ENCODE measurements at regions not wholly inside any gene's neighbourhood (a gene's known extent, or its start where the extent isn't known, plus 50 kb on each side); places are given as distances from the start of the nearest gene placed in this dataset.

DNA sequence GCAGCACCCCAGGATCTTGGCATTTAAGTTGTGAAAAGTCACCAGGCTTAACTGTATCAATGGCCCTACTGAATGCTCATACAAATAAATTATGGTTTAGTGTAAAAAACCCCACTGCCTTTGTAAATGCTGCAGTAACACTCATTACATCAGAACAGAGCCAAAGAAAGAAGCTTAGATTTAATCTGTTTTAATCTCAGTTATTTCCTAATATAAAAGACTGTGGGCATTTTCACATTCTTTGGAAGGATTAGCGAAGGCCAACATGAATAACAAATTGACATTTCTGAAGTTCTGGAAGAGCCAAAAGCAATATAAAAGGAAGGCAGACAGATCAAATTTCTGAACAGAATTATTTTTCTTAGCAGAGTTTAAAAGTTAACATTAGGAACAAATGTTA is 140.0 kb upstream of the HCCS start:
- H3K27me3 Mint-ChIP-seq (ENCODE audit: unreplicated experiment): no peaks in the 10 kb centered on the region
- H3K4me3 Mint-ChIP-seq (ENCODE audit: low read depth, unreplicated experiment): no peak overlapping the region
- no peak for DNase-seq
- no peaks in the 10 kb centered on the region for H3K36me3 Mint-ChIP-seq (ENCODE audit: insufficient read depth, unreplicated experiment)
- intact Hi-C loops (cut with micrococcal nuclease; ENCODE audit: unreplicated experiment): no loop called here
- TF ChIP-seq, protein P1, sequence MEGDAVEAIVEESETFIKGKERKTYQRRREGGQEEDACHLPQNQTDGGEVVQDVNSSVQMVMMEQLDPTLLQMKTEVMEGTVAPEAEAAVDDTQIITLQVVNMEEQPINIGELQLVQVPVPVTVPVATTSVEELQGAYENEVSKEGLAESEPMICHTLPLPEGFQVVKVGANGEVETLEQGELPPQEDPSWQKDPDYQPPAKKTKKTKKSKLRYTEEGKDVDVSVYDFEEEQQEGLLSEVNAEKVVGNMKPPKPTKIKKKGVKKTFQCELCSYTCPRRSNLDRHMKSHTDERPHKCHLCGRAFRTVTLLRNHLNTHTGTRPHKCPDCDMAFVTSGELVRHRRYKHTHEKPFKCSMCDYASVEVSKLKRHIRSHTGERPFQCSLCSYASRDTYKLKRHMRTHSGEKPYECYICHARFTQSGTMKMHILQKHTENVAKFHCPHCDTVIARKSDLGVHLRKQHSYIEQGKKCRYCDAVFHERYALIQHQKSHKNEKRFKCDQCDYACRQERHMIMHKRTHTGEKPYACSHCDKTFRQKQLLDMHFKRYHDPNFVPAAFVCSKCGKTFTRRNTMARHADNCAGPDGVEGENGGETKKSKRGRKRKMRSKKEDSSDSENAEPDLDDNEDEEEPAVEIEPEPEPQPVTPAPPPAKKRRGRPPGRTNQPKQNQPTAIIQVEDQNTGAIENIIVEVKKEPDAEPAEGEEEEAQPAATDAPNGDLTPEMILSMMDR (IDR thresholded peaks at IDR 0.05; ENCODE audit: unreplicated experiment): no peak
- H3K9me3 Mint-ChIP-seq (ENCODE audit: low read depth, unreplicated experiment): no peaks in the 10 kb centered on the region
- CTCF ChIA-PET: interaction anchor here (0.6 kb wide), 1 partner anchor 52 kb away, joined by 3 read pairs; no protein-coding TSS in a partner anchor
- no TSS peak for BruUV-seq (replicated peaks)
- no peak overlapping the region for H3K27ac Mint-ChIP-seq (ENCODE audit: unreplicated experiment)
- no peaks in the 10 kb centered on the region for H3K4me1 Mint-ChIP-seq (ENCODE audit: low read depth, unreplicated experiment)

DNA sequence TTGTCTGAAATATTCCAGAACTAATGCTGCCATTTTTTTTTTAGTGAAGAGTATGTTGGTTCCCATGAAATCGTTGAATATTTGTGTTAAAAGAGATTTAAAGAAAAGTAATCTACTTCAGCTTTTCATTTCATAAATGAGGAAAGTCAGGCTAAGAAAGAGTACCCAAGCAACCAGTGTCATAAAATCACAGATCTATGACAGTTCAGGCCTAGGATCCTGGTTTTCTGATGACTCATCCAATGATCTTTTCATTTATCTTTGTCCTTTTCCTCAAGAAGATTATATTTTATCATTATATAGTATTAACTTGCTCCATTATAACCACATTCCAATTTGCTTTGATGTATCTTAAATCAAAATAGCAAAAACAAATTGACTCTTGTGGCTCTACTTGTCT is 139.4 kb upstream of the HCCS start:
- H3K27me3 Mint-ChIP-seq (ENCODE audit: unreplicated experiment): no peaks in the 10 kb centered on the region
- CTCF ChIA-PET: interaction anchor here (0.6 kb wide), 1 partner anchor 53 kb away, joined by 3 read pairs; no protein-coding TSS in a partner anchor
- intact Hi-C loops (cut with micrococcal nuclease; ENCODE audit: unreplicated experiment): no loop called here
- no peaks in the 10 kb centered on the region for H3K36me3 Mint-ChIP-seq (ENCODE audit: insufficient read depth, unreplicated experiment)
- no peak overlapping the region for H3K4me3 Mint-ChIP-seq (ENCODE audit: low read depth, unreplicated experiment)
- no TSS peak for BruUV-seq (replicated peaks)
- H3K27ac Mint-ChIP-seq (ENCODE audit: unreplicated experiment): no peak overlapping the region
- no peaks in the 10 kb centered on the region for H3K9me3 Mint-ChIP-seq (ENCODE audit: low read depth, unreplicated experiment)
- TF ChIP-seq, protein P1 (IDR thresholded peaks at IDR 0.05; ENCODE audit: unreplicated experiment): no peak
- no peaks in the 10 kb centered on the region for H3K4me1 Mint-ChIP-seq (ENCODE audit: low read depth, unreplicated experiment)
- DNase-seq: no peak

DNA sequence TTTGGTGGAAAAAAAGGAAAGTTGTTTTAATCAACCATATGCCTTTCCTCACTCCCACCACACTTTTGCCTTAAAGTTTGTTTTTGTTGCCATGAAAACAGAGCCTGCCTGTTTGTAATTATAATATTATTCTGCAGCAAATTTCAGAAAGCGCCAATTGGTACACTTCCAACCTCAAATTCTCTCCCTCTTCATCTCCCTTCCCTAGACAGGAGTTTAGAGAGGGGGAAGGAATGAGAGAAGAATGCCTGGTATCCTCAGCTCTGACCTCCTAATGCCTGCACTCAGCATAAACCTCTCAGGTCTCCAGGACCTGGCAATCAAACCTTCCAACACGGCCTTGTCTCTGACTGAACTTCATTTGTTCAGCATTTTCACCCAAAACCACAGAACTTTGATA is 138.4 kb upstream of the HCCS start:
- no peaks in the 10 kb centered on the region for H3K4me1 Mint-ChIP-seq (ENCODE audit: low read depth, unreplicated experiment)
- TF ChIP-seq, protein P1 (IDR thresholded peaks at IDR 0.05; ENCODE audit: unreplicated experiment): no peak
- H3K4me3 Mint-ChIP-seq (ENCODE audit: low read depth, unreplicated experiment): no peak overlapping the region
- no TSS peak for BruUV-seq (replicated peaks)
- CTCF ChIA-PET: no interaction called here
- H3K36me3 Mint-ChIP-seq (ENCODE audit: insufficient read depth, unreplicated experiment): no peaks in the 10 kb centered on the region
- H3K27me3 Mint-ChIP-seq (ENCODE audit: unreplicated experiment): no peaks in the 10 kb centered on the region
- H3K9me3 Mint-ChIP-seq (ENCODE audit: low read depth, unreplicated experiment): no peaks in the 10 kb centered on the region
- intact Hi-C loops (cut with micrococcal nuclease; ENCODE audit: unreplicated experiment): no loop called here
- H3K27ac Mint-ChIP-seq (ENCODE audit: unreplicated experiment): no peak overlapping the region
- no peak for DNase-seq

DNA sequence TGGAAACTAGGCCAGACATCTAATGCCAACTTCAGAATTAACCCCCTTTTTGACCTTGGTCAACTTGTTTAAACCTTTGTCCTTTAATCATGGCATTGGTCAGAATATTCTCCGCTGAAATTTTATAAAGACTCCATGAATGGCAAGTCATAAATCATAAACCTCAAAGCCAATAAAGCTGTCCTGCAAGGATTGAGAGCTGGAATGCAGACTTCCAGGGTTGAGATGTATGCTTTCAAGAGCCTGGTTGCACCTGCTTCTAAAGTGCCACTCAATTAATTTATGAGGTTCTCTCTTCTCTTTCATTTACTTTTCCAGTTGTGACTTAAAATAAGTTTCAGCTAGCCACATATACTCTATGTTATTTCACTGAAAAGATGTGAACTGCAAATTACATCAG is 136.2 kb upstream of the HCCS start:
- Mint-ChIP-seq H3K4me3 (ENCODE audit: low read depth, unreplicated experiment) (no peak overlapping the region), H3K27ac (ENCODE audit: unreplicated experiment) (no peak overlapping the region), H3K36me3 (ENCODE audit: insufficient read depth, unreplicated experiment) (no peaks in the 10 kb centered on the region), H3K9me3 (ENCODE audit: low read depth, unreplicated experiment) (no peaks in the 10 kb centered on the region), H3K4me1 (ENCODE audit: low read depth, unreplicated experiment) (no peaks in the 10 kb centered on the region), H3K27me3 (ENCODE audit: unreplicated experiment) (no peaks in the 10 kb centered on the region)
- intact Hi-C loops (cut with micrococcal nuclease; ENCODE audit: unreplicated experiment): no loop called here
- no peak for DNase-seq
- CTCF ChIA-PET: no interaction called here
- TF ChIP-seq, protein P1 (IDR thresholded peaks at IDR 0.05; ENCODE audit: unreplicated experiment): no peak
- BruUV-seq (replicated peaks): no TSS peak

All from Calu3 (cell line).